Gastrocnemius medialis (tissue), 4 donors: ENCODE measurements at regions not wholly inside any gene's neighbourhood (a gene's known extent, or its start where the extent isn't known, plus 50 kb on each side); places are given as distances from the start of the nearest gene placed in this dataset.

Experiments
- ATAC-seq, 2 donors: fragments of 150-250 bp; one replicate each; pipeline ENCODE4 v1.9.1; 2016
- DNase-seq, 2 donors: peaks; one replicate each; pipeline ENCODE4 v3.0.0-alpha.2; 2019
- H3K27ac ChIP-seq, 4 donors: fragments of 200-600 bp; sonication (generic); 1 replicate in 1 of 4; 2 replicates in 3 of 4; pipeline ENCODE4 v1.5.1; 2016 to 2018; ENCODE audit warnings: mild to moderate bottlenecking in 2 of 4, moderate library complexity in 1 of 4
- H3K27me3 ChIP-seq, 3 donors: fragments of 200-600 bp; sonication (generic) in 2 of 3; 1 replicate in 1 of 3; 2 replicates in 2 of 3; pipeline versions ENCODE4 v1.5.1 to v1.6.0; 2016 to 2019; ENCODE audit warnings: mild to moderate bottlenecking in 1 of 3, moderate library complexity in 1 of 3
- H3K36me3 ChIP-seq, 2 donors: fragments of 200-600 bp; sonication (generic) in 1 of 2; one replicate each; pipeline ENCODE4 v1.5.1; 2017 to 2018
- H3K4me1 ChIP-seq, 2 donors: fragments of 200-600 bp; sonication (generic) in 1 of 2; one replicate each; pipeline ENCODE4 v1.5.1; 2016 to 2017; ENCODE audit warnings: mild to moderate bottlenecking in 2 of 2
- H3K4me3 ChIP-seq, 4 donors: fragments of 200-600 bp; sonication (generic) in 3 of 4; 1 replicate in 1 of 4; 2 replicates in 3 of 4; pipeline ENCODE4 v1.5.1; 2016 to 2019; ENCODE audit warnings: mild to moderate bottlenecking in 2 of 4
- H3K9me3 ChIP-seq, 3 donors: fragments of 200-600 bp; sonication (generic) in 2 of 3; 1 replicate in 1 of 3; 2 replicates in 2 of 3; pipeline ENCODE4 v1.5.1; 2016 to 2019
- POLR2A ChIP-seq, 2 donors: fragments of 450-650 bp; IDR thresholded peaks; one replicate each; pipeline ENCODE4 v1.6.1; 2017; ENCODE audit warnings: antibody characterized with exemption in 2 of 2, mild to moderate bottlenecking in 2 of 2, moderate library complexity in 2 of 2
- in situ Hi-C, 4 donors: fragments of 200-750 bp; cut with MboI; loops; one replicate each; pipeline versions ENCODE4 v1.15.0 to v1.8.0; 2017; ENCODE audit warnings: low sequenced_read_pairs in 4 of 4
- intact Hi-C: fragments of 100-400 bp; cut with DNase I; formaldehyde crosslinking; loops from one replicate; pipeline ENCODE4 v1.15.1; 2023; ENCODE audit warnings: low total_unique reads
- TF ChIP-seq, protein P1 (sequence below), 5 experiments: fragments of 450-650 bp in 3 of 5; fragments of 200-600 bp in 2 of 5; sonication (generic) in 2 of 5; IDR thresholded peaks in 4 of 5; conservative IDR thresholded peaks in 1 of 5; 1 replicate in 4 of 5; 2 replicates in 1 of 5; pipeline ENCODE4 v1.5.1; 2016 to 2019; ENCODE audit warnings: antibody characterized with exemption in 5 of 5, mild to moderate bottlenecking in 3 of 5, moderate library complexity in 3 of 5

DNA sequence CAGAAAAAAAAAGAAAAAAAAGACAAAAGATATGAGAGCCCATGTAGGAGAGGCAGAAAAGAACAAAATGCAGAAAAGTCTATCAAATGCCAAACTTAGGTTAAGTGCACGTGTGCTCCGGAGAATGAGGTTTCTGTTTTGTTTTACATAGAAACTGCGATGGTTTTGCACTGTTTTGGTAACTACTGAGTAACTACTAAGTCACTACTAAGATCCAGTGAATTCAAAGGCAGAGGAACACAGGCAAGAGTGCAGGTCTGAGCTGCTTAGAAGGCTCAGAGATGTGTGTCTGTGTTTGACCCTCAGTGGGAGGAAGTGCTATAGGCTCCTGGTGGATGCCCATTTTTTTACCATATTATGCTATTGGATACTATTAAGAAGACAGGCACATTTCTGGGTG lies 299.3 kb downstream of the NDFIP2 start:
- no peak for DNase-seq
- peaks cover 0 to 4% of the 10 kb centered on the region in 2 donors for H3K4me1 ChIP-seq
- H3K27me3 ChIP-seq: no peaks in the 10 kb centered on the region
- no peak overlapping the region for H3K4me3 ChIP-seq
- no peaks in the 10 kb centered on the region for H3K36me3 ChIP-seq
- intact Hi-C loops: no loop called here
- in situ Hi-C loops: no loop called here
- H3K9me3 ChIP-seq: no peaks in the 10 kb centered on the region
- ATAC-seq: peak in 1 of 2 donors; percentile 22
- H3K27ac ChIP-seq: peak overlapping the region in 1 of 4 donors; percentile 40
- TF ChIP-seq, protein P1, sequence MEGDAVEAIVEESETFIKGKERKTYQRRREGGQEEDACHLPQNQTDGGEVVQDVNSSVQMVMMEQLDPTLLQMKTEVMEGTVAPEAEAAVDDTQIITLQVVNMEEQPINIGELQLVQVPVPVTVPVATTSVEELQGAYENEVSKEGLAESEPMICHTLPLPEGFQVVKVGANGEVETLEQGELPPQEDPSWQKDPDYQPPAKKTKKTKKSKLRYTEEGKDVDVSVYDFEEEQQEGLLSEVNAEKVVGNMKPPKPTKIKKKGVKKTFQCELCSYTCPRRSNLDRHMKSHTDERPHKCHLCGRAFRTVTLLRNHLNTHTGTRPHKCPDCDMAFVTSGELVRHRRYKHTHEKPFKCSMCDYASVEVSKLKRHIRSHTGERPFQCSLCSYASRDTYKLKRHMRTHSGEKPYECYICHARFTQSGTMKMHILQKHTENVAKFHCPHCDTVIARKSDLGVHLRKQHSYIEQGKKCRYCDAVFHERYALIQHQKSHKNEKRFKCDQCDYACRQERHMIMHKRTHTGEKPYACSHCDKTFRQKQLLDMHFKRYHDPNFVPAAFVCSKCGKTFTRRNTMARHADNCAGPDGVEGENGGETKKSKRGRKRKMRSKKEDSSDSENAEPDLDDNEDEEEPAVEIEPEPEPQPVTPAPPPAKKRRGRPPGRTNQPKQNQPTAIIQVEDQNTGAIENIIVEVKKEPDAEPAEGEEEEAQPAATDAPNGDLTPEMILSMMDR (IDR thresholded peaks at IDR 0.05 in 4 of 5, conservative IDR thresholded peaks at IDR 0.05 in 1 of 5): no peak
- no peak for TF ChIP-seq POLR2A (IDR thresholded peaks at IDR 0.05)

DNA sequence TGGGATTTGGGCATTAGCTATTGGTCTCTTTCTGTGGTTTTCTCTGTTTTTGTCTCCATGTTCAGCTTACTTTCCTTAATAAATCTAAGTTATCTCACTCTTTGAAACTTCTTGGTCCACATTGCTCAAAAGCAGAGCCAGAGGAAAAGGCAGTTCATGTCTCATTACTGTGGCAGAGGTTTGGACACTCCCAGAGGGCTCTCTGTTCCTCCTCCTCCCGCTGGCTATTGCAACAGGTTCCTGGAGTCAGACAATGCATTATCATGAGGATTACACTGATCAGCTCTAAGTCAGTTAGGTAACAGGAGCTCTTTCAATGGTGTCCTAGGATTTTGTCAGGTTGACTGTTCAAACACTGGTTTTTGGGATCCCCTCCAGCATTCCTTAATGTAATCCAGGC lies 298.8 kb downstream of the NDFIP2 start:
- H3K27ac ChIP-seq: peak overlapping the region in 1 of 4 donors; percentile 40
- intact Hi-C loops: loop anchor here (5.0 to 10.0 kb wide), 2 partner anchors 565 to 583 kb away; partner anchors contain the start of gene SPRY2
- H3K4me3 ChIP-seq: no peak overlapping the region
- no peaks in the 10 kb centered on the region for H3K36me3 ChIP-seq
- peak; percentile 90 to 92 for ATAC-seq
- peak; percentile 29 to 62 for DNase-seq
- H3K4me1 ChIP-seq: peaks cover 0 to 4% of the 10 kb centered on the region in 2 donors
- no peaks in the 10 kb centered on the region for H3K27me3 ChIP-seq
- no peaks in the 10 kb centered on the region for H3K9me3 ChIP-seq
- TF ChIP-seq, protein P1 (IDR thresholded peaks at IDR 0.05 in 4 of 5, conservative IDR thresholded peaks at IDR 0.05 in 1 of 5): no peak
- TF ChIP-seq POLR2A (IDR thresholded peaks at IDR 0.05): no peak
- in situ Hi-C loops: loop anchor here in 1 of 4 donors (10.0 kb wide), 1 partner anchor 585 kb away; no protein-coding TSS in a partner anchor

DNA sequence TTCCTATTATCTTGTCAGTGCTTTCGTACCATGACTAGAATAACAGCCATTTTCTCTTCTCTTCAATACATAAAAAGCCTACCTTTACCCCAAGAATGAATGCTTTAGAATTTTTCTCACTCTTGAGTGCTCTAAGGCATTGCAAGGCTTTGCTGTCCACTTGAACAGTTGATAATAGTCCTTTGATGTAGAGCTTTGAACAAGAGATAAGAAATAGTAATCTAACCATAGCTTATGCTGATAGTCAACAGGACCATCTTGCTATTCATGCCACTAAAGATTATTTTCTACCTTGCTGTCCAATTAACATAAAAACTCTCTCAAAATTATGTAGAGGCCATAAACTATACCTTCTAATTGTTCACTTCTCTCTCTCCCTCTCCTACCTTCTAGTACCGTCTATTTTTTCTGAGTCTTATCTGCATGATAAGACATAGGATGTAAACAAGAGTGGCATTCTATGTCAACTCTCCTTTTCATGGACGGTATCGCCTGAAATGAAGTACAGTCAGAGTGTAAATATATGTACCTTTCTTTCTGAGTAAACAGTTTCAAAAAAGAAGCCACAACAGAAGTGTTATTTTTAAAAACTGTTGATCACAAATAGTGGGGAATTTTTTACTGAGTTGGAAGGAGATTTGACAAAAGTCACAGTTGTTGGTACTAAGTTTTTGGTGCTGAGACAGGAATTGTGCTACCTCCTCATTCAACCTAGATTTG lies 297.9 kb downstream of the NDFIP2 start:
- H3K27me3 ChIP-seq: no peaks in the 10 kb centered on the region
- H3K4me1 ChIP-seq: peaks cover 0 to 4% of the 10 kb centered on the region in 2 donors
- no peak overlapping the region for H3K27ac ChIP-seq
- intact Hi-C loops: loop anchor here (5.0 to 10.0 kb wide), 2 partner anchors 566 to 583 kb away; partner anchors contain the start of gene SPRY2
- no peak for DNase-seq
- TF ChIP-seq, protein P1 (IDR thresholded peaks at IDR 0.05 in 4 of 5, conservative IDR thresholded peaks at IDR 0.05 in 1 of 5): no peak
- no peak for TF ChIP-seq POLR2A (IDR thresholded peaks at IDR 0.05)
- no peaks in the 10 kb centered on the region for H3K36me3 ChIP-seq
- ATAC-seq: no peak
- in situ Hi-C loops: loop anchor here in 1 of 4 donors (10.0 kb wide), 1 partner anchor 586 kb away; no protein-coding TSS in a partner anchor
- no peak overlapping the region for H3K4me3 ChIP-seq
- H3K9me3 ChIP-seq: no peaks in the 10 kb centered on the region

DNA sequence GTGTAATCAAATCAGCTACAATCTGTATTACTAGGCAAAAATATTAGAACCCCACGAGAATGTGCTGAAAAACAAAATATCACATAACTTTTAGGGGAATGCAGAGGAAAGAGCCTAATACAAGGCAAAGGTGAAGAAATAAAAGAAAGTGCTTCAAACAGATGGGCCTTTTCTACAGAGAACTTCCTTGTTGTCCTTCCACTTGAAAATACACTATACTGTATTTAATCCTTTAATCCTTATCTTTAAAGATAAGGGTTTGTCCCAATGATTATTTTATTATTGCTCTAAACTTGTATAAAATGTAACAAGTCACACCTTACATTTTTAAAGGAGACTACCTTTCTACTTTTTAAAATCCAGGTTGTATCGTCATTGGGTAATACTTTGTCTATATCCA lies 296.5 kb downstream of the NDFIP2 start:
- no peaks in the 10 kb centered on the region for H3K9me3 ChIP-seq
- no peak for DNase-seq
- in situ Hi-C loops: loop anchor here in 1 of 4 donors (10.0 kb wide), 1 partner anchor 587 kb away; no protein-coding TSS in a partner anchor
- no peak overlapping the region for H3K27ac ChIP-seq
- H3K36me3 ChIP-seq: no peaks in the 10 kb centered on the region
- peaks cover 0 to 4% of the 10 kb centered on the region in 2 donors for H3K4me1 ChIP-seq
- no peak overlapping the region for H3K4me3 ChIP-seq
- intact Hi-C loops: loop anchor here (5.0 to 10.0 kb wide), 2 partner anchors 567 to 585 kb away; partner anchors contain the start of gene SPRY2
- no peak for ATAC-seq
- TF ChIP-seq POLR2A (IDR thresholded peaks at IDR 0.05): no peak
- TF ChIP-seq, protein P1 (IDR thresholded peaks at IDR 0.05 in 4 of 5, conservative IDR thresholded peaks at IDR 0.05 in 1 of 5): no peak
- no peaks in the 10 kb centered on the region for H3K27me3 ChIP-seq
